HG02588 (cell line): ENCODE measurements at regions not wholly inside any gene's neighbourhood (a gene's known extent, or its start where the extent isn't known, plus 50 kb on each side); places are given as distances from the start of the nearest gene placed in this dataset.
"Not testable (repeated sequence)": the region's sequence is repeated elsewhere in the genome, so short reads cannot be mapped to it uniquely, and the experiment has no call there.

Source experiments
- ATAC-seq: cut with Tn5 transposase; IDR thresholded peaks from one replicate; pipeline ENCODE4 v1.9.1; 2021; ENCODE audit warnings: mild to moderate bottlenecking, moderate library complexity; ENCODE audit not compliant: unreplicated experiment

DNA sequence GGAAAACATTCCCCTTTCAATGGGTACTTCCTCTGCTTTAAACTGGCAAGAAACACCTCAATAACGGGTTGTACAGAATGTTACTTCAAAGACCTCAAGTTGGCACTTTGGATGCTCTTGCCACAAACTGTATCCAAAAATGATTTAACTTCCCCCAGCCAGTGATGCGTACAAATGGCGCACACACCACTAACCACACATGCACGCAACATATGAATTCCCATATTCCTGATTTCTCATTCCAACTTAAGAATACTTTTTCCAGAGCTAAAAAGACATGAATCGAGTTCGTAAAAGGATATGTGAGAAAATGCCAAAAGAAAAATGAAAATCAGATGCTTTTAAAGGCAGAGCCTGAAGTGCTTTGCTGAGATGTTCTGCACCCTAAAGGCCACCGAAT lies 388.0 kb upstream of the PIK3R1 start:
- no peak for ATAC-seq

DNA sequence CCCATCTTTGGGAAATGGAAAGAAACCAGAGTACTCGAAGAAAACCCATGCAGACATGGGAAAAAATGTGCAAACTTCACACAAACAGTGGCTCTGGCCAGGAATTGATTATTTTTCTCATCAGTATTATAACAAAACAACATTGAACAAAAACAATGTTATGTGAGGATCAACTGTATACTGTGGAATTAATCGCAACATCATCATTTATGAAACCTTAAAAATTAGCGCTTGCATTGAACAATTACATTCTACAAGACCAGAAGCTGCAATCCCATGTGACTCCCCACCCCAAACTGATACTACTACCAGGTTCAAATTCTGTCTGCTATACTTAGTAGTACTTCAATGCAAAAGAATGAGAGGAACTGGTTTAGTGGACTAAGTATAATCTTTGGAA lies 390.7 kb upstream of the PIK3R1 start:
- ATAC-seq = no peak

DNA sequence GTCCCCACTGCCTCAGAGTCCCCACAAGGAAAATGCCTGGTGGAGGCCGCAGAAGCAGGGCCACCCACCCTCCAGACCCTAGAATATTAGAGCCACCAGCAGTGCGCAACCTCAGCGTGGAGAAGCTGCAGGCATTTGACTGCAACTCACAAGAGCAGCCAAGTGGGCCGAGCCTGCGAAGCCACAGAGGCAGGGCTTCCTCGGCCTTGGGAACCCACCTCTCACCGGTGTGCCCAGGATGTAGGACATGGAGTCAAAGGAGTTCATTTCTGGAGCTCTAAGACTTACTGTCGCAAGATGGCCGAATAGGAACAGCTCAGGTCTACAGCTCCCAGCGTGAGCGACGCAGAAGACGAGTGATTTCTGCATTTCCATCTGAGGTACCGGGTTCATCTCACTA lies 397.9 kb upstream of the PIK3R1 start:
- ATAC-seq = no peak

DNA sequence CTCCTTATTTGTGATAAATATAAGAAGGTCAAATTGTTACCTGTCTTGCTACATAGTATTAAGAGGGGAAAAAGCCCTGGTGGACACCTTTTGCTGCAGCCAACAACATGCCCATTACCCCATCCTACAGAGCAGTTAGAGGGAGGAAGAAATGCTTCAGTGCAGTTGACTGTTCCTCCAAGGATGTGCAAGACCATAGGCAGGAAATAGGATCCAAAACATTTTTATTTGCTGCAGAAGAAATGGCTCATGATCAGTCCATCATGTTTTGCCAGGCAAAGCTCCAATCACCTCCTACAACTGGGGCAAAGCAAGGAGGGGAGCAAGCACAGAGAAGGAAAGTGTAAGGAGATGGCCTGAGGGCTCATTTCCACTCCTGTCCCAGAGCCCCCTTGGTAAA lies 399.1 kb upstream of the PIK3R1 start:
- no peak for ATAC-seq

DNA sequence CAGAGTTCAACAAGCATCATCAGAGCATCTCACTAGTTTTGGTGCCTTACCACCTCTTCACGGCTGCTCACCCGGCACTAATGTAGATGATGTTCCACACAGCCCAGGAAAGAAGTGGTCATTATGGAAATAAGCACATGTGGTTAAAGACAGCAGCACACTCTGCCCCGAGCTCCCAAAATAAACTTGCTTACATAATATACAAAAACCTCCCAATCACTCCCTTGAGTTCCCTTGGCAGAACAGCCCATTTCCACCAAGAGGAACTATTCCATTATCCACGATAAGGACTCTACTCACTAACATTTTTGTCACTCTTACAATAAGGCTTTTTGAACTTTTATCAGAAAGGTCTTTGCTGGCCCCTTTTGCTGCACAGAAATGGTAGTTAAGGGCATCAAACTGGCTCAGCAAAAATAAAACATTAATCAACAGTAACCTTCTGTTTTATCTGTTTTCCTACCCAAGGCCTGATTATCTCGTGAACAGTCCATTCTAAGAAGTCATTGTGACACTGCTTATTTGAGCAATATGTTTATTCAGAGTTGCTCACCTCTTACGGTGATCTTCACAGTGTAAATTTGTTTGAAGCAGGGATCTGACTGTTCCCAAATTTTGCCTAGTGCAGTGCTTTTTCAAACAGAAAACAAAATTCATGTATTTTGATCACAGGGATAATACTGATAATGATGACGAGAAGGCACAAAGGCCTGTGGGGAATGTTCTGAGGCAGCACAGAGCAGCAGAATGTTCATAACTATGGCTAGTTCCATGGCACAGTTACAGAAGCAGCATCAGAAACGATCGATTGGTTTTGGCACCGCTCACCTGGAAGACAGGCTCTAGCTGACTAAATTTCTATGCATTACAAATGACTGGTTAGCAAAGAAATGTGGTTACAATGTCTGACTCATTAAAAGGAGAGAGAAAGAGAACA lies 399.8 kb upstream of the PIK3R1 start:
- ATAC-seq = no peak

DNA sequence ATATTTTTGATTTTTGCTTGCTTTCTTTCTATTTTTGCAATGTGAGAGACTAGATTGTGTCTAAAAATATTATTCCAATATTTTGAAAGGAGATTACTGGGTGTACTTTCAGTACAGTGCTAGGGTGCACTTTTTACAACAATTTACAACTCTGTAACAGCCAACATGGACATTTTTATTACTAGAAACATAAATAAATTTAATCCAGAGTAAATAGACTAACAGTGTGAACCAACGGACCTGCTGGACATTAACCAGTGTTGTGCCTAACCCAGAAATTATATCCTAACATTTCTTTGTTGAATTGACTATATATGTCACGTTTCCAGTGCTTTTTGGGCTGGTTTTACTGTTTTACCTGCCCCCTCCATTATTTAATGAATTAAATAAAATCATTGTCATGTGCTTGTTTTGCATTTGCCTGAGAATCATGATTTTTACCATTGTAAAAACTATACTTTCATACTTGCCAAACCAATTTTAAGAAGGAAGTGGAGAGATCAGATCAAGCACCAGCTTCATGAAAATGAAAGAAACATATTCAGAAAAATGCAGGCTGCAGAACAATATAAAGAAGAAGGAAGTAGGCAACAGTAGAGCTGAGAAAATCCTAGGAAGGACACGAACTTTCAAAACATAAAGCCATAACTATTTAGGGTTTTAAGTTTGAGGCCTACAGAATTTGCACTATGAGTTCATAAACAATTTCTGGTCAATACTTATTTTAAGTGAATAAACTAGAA lies 400.8 kb upstream of the PIK3R1 start:
- no peak for ATAC-seq

DNA sequence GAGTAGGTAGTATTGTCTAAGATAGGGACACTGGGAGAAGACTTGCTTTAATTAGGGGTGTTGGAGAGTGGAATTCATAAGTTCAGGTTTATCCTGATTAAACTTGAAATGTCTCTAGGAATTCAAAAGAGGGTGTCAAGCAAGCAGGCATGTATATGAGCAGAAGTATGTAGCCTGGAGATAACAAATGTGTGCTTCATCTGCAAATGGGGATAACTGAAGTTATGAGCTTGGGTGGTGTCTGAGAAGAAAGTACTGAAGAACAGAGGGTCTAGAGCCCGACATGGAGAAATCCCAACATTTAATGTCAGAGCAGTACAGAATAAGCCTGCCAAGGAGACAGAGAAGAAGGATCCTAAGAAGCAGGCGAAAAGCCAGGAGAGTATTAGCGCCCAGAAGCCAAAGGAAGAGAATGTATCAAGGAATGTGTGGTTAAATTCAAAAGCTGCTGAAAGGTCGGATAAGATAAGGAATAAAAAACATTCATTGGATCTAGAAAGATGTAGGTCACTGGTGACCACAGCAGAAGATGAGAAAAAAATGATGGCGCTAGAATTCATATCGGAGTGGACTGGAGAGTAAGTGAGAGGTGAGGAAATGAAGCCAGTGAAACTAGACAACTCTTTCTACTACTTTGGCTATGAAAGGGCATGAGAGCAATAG lies 401.5 kb upstream of the PIK3R1 start:
- ATAC-seq = no peak

DNA sequence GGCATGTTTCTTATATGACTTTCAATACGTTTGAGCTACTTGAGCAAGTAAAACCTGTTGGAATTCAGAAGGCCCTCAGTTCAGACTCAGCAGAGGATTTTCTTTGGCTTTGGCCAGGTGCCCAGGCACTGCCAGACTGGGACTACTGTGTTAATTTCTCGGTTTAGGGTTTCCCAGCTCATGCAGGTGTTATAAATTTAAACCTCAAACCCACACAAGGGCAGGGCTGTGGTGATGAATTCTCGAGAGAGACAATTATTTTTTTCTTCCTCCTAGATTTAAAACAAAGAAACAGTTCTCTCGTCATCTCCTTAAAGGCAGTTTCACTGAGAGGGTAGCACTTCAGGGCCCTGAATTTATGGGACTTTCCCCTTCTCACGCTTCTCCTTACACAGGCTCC lies 406.0 kb upstream of the PIK3R1 start:
- peak; percentile 39 for ATAC-seq

DNA sequence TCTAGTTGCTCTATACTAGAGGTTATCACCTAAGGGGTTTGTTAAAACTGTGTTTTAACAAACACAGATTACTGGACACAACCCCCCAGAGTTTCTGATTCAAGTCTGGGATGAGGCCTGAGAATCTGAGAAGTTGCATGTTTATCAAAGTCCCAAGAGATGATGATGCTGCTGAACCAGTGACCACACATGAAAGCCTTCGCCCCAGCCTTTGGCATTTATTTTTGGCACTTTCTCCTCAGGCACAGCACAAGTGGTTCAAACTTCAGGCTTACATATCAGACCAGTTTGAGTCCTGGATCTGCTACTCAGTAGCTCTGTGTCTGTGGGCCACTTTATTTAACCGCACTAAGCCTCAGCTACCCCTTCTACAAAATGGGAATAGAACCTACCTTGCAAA lies 407.2 kb upstream of the PIK3R1 start:
- no peak for ATAC-seq

DNA sequence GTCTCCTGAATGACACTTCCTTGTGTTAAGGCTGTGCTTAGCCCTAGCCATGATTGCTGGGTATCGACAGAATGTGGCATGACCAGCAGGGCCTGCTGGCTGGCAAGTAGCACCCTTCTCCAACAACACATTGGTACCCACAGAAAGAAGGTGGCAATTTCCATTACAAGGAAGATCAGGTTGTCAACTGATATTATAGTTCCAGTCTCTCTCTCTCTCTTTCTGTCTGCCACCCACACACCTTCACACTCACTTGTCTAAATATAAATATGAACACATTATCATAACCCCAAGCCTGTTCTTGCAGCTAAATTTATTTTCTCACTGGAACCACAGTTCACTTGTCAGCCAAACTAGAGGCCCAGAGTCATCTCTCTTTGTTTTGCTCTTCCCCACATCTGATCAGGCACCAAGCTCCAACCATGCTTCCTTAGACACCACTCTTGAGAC lies 408.1 kb upstream of the PIK3R1 start:
- no peak for ATAC-seq

DNA sequence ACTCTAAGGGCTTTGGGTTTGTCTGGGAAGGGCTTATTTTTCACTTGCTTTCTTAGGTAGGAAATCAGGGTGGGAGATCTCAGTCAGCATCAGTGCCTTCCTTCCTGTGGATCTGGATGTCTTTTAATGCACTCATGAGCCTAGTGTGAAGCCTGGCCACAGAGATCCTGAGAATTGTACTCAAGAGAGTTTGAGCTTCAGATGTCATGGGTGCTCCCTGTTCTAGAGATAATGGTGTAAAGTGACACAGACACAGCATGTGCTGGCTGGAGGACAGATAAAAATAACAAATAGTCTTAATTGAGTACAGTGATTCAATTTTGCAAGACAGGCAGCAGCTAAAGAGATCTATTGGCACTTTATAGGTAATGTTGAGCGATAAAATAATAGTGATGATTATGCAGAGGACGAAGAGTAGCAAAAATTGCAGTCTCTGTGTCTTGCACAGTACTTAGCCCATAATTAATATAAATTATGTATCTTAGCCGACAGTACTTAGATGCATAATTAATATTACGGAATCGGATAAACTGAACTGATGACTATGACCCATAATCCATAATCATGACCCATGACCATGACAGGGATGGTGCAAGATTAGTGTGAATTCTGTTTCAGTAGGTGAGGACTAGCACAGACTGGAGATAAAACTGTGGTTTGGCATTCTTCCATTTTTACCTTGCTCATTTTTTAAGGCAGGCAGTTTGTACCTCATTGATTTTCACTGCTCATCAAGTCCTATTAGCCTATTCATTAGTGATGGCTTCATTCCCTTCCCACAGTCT lies 408.7 kb upstream of the PIK3R1 start:
- ATAC-seq = no peak

DNA sequence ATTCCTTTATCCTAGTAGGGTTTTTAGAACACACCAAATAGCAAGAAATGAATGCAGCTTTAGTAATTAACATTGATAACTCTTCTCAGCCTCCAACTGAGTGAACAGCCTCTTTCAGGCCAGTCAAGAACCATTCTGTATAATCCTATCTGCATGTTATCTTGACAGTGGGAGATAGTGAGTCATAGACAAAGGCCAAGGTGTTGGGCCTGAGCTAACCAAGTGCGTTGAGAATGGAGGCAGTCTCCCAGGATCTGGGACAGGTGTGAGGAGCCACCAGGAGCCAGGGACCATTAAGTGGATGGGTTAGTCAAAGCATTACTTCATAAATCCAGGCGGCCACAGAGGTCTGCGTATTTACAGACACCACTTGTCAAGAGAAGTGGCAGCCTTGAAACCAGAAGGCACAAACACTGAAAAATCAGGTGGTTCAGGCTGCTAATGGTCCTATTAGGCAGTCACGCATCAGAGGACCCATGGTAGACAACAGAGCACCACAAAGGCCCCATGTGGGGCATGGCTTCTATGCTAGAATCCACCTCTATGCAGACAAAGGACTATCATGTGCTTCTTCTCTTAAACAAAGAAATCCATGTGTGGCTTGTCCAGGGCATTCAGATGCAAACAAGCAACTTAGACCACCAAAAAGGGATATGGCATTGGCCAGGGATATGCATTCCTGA lies 409.7 kb upstream of the PIK3R1 start:
- no peak for ATAC-seq

DNA sequence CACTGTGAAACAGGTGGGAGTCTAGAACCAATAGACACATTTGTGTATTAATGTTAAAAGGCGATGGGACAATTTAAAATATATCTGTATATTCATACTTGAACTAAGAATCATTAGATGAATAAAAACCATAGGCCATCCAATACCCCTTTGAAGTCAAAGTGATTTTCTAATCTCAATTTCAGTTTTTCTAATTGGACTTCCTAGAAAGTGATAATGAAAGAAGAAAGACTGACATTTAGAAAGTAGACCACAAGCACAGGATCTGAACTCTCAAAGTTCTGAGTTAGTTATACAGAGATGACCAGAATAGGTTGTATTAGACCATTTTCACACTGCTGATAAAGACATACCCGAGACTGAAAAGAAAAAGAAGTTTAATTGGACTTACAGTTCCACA lies 412.8 kb upstream of the PIK3R1 start:
- no peak for ATAC-seq

DNA sequence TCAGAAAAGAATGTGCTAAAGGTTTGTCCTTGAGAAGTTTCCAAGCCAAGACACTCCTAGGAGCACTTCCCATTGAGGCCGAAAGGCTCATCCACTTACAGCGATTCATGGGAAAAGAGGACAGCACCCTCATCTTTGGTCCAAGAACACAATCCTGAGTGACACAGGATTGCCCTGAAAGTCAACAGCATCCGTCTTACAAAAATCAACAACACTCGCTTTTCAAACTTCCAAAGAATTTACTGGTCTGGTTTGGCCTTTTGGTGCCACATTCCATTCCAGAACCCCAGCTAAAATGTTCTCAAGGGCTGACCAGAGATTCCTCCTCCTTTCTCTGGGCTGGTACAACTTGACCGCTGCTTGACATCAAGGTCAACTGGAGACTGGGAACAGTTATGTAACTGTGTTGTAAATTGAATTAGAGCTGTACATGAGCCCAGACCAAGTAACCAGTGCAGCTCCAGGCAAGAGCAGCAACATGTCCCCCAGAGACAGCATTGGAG lies 415.8 kb upstream of the PIK3R1 start:
- ATAC-seq = no peak

DNA sequence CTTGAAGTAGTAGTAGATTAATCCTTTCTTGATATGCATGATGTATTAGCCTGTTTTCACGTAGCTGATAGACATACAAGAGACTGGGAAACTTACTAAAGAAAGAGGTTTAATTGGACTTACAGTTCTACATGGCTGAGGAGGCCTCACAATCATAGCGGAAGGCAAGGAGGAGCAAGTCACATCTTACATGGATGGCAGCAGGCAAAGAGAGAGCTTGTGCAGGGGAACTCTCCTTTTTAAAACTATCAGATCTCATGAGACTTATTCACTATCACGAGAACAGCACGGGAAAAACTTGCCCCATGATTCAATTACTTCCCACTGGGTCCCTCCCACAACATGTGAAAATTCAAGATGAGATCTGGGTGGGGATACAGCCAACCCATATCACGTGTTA lies 417.1 kb upstream of the PIK3R1 start:
- ATAC-seq = not testable (repeated sequence)

DNA sequence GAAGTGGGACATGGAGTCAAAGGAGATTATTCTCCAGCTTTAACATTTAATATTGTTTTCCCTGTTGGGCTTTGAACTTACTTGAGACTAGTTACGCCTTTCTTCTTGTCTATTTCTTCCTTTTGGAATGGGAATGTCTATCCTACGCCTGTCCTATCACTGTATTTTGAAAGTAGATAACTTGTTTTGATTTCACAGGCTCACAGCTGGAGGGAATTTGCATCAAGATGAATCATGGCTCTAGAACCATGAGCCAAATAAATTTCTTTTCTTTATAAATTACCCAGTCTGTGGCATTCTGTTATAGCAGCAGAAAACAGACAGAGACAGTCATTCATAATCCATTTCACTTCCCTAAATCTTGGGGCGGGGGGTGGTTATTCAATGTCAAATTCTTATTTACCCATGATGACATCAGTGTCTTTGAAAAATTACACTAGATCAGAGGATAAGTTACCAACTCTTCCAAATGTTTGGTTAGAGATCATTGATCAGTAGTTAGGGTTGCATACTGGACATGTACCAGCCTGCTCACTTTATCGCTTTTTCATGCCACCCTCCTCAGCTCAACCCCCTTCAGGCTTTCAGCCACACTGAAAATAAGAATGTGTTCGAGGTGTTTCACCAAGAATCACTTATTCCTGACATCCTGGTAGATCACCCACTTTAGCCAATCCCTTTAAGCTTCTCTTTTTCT lies 419.6 kb upstream of the PIK3R1 start:
- no peak for ATAC-seq

DNA sequence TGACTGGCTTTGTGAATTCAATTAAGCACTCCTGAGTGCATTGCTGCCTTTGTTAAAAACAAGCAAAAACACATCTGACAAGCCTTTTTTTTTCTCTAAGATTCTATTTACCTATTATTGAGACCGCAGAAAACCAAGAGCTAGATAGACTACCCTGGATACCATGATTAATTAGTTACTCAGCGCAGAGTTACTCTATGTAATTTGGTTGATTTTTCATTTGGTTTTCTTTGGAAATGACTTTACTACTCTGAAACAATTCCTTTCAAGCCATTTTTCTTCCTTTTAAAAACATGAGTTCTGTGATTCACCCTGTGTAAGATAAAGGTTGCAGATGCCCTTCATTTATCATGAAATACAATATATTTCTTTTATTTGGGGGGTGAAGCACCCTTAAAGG lies 421.6 kb upstream of the PIK3R1 start:
- ATAC-seq = no peak

DNA sequence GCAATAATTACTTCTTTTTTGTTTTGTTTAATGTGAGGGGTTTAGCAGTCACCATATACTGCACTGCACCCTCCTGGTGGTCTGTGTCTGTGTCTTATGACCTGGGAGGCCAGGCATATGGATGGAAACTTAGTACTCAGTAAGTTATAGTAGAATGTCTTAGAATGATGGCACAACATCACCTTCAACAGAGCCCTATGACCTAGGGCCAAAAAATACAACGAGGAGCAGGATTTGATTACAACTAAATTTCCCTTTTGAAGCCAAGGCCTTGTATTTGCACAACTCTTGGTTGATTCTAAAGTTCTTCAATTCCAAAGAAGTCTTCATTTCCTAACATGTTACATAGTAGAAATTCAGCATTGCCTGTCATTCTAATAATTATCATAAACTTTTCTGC lies 422.1 kb upstream of the PIK3R1 start:
- ATAC-seq = no peak

DNA sequence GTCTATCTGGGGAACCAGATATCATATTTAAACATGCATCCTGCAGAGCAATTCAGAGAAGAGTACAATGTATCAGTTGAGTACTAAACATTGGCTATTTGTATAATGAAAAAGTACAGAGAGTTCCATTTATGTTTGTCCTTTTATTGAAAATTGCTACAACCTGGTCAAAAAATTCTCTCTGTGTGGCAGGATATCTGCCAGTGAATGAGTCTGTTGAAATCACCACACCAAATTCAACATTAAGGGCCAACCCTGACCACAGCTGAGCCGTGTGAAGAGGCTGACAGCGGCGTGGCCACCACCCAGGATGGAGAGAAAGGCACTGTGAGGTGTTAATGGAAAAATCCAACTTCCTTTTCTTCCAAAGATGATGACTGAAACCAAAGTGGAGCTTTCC lies 422.7 kb upstream of the PIK3R1 start:
- no peak for ATAC-seq
